Neural cell (in vitro differentiated cells): ENCODE measurements at regions not wholly inside any gene's neighbourhood (a gene's known extent, or its start where the extent isn't known, plus 50 kb on each side); places are given as distances from the start of the nearest gene placed in this dataset.

Source experiments
- H2AFZ ChIP-seq: fragments of 200-600, 300-800 bp; sonication (generic), shearing (Covaris generic); 2 replicates; pipeline ENCODE4 v1.6.0; 2014; ENCODE audit warnings: low read depth, mild to moderate bottlenecking, antibody characterized with exemption, low read length, moderate library complexity
- H3F3A ChIP-seq: fragments of 200-600 bp; shearing (Covaris generic); 2 replicates; pipeline ENCODE4 v1.6.1; 2016; ENCODE audit warnings: mild to moderate bottlenecking, moderate library complexity, mixed read lengths, antibody characterized with exemption, low read length; ENCODE audit not compliant: insufficient read depth, poor library complexity, severe bottlenecking
- H3K27ac ChIP-seq: fragments of 200-600, 300-800 bp; sonication (generic), shearing (Covaris generic); 2 replicates; pipeline ENCODE4 v1.5.1; 2014; ENCODE audit warnings: mild to moderate bottlenecking, low read length, moderate library complexity
- H3K27me3 ChIP-seq: fragments of 300-800, 200-600 bp; sonication (generic), shearing (Covaris generic); 2 replicates; pipeline ENCODE4 v1.6.0; 2014; ENCODE audit warnings: mild to moderate bottlenecking, low read depth, low read length, moderate library complexity; ENCODE audit not compliant: insufficient read depth
- H3K36me3 ChIP-seq: fragments of 300-800, 200-600 bp; sonication (generic), shearing (Covaris generic); 2 replicates; pipeline ENCODE4 v1.5.1; 2014; ENCODE audit warnings: mild to moderate bottlenecking, antibody characterized with exemption, low read length, moderate library complexity; ENCODE audit not compliant: insufficient read depth
- H3K4me2 ChIP-seq: fragments of 300-800, 200-600 bp; sonication (generic), shearing (Covaris generic); 2 replicates; pipeline ENCODE4 v1.6.0; 2014; ENCODE audit warnings: mild to moderate bottlenecking, low read length
- H3K4me3 ChIP-seq: fragments of 300-800, 200-600 bp; sonication (generic), shearing (Covaris generic); 2 replicates; pipeline ENCODE4 v1.5.1; 2014; ENCODE audit warnings: mild to moderate bottlenecking, low read length, moderate library complexity
- H3K79me2 ChIP-seq: fragments of 200-600 bp; shearing (Covaris generic); replicated peaks from 2 replicates; pipeline ENCODE4 v1.6.0; 2014; ENCODE audit warnings: mild to moderate bottlenecking, low read length, moderate library complexity; ENCODE audit not compliant: insufficient read depth
- H3K9ac ChIP-seq: fragments of 300-800, 200-600 bp; sonication (generic), shearing (Covaris generic); 2 replicates; pipeline ENCODE4 v1.6.1; 2016; ENCODE audit warnings: mild to moderate bottlenecking, low read length, mixed read lengths
- H3K9me2 ChIP-seq: fragments of 200-600 bp; shearing (Covaris generic); 2 replicates; pipeline ENCODE4 v1.6.1; 2016; ENCODE audit warnings: mild to moderate bottlenecking, low read length, mixed read lengths; ENCODE audit not compliant: insufficient read depth
- H3K9me3 ChIP-seq: fragments of 200-600, 300-800 bp; sonication (generic), shearing (Covaris generic); 2 replicates; pipeline ENCODE4 v1.6.1; 2016; ENCODE audit warnings: mild to moderate bottlenecking, mixed run types, low read length, moderate library complexity, mixed read lengths
- H4K20me1 ChIP-seq: fragments of 200-600 bp; shearing (Covaris generic); 2 replicates; pipeline ENCODE4 v1.6.1; 2016; ENCODE audit warnings: mild to moderate bottlenecking, mixed run types; ENCODE audit not compliant: insufficient read depth
- CTCF ChIP-seq: fragments of 450-650 bp; IDR thresholded peaks from 2 replicates; pipeline ENCODE4 v1.5.1; 2014; ENCODE audit warnings: antibody characterized with exemption, mild to moderate bottlenecking, moderate library complexity; ENCODE audit not compliant: poor library complexity, severe bottlenecking
- EP300 ChIP-seq: fragments of 450-650 bp; conservative IDR thresholded peaks from 2 replicates; pipeline ENCODE4 v1.6.1; 2014; ENCODE audit warnings: antibody characterized with exemption, mild to moderate bottlenecking, moderate library complexity; ENCODE audit not compliant: poor library complexity, severe bottlenecking
- EZH2 ChIP-seq: fragments of 200-600, 300-800 bp; shearing (Covaris generic), sonication (generic); IDR thresholded peaks from 2 replicates; pipeline ENCODE4 v1.6.1; 2014; ENCODE audit warnings: antibody characterized with exemption, low read length, borderline replicate concordance, mild to moderate bottlenecking; ENCODE audit not compliant: insufficient read depth, poor library complexity, severe bottlenecking
- MXI1 ChIP-seq: fragments of 450-650 bp; conservative IDR thresholded peaks from 2 replicates; pipeline ENCODE4 v1.6.1; 2014; ENCODE audit warnings: antibody characterized with exemption, mild to moderate bottlenecking; ENCODE audit not compliant: poor library complexity, severe bottlenecking
- POLR2AphosphoS5 ChIP-seq: IDR thresholded peaks from 2 replicates; pipeline ENCODE4 v1.6.1; 2012
- RAD21 ChIP-seq: fragments of 450-650 bp; conservative IDR thresholded peaks from 2 replicates; pipeline ENCODE4 v1.6.1; 2014; ENCODE audit warnings: antibody characterized with exemption, mild to moderate bottlenecking, moderate library complexity
- REST ChIP-seq: IDR thresholded peaks from 2 replicates; pipeline ENCODE4 v1.6.1; 2012; ENCODE audit warnings: borderline replicate concordance
- SMC3 ChIP-seq: fragments of 450-650 bp; conservative IDR thresholded peaks from 2 replicates; pipeline ENCODE4 v1.6.1; 2014; ENCODE audit warnings: antibody characterized with exemption, mild to moderate bottlenecking, moderate library complexity; ENCODE audit not compliant: poor library complexity
- TAF1 ChIP-seq: IDR thresholded peaks from 2 replicates; pipeline ENCODE4 v1.6.1; 2012; ENCODE audit warnings: low read depth

- Histone ChIP-seq H3K9me2 (no peaks in the 10 kb centered on the region), H3K36me3 (no peaks in the 10 kb centered on the region), H3K4me3 (no peak overlapping the region), H3K79me2 (no peaks in the 10 kb centered on the region), H3K9me3 (no peaks in the 10 kb centered on the region), H3K27ac (no peak overlapping the region), H2AFZ (no peak overlapping the region), H3F3A (no peaks in the 10 kb centered on the region), H4K20me1 (no peaks in the 10 kb centered on the region), H3K27me3 (no peaks in the 10 kb centered on the region), H3K4me2 (no peak overlapping the region), H3K9ac (no peak overlapping the region)
- no peak for TF ChIP-seq REST
- no peak for TF ChIP-seq EP300
- TF ChIP-seq RAD21 = no peak
- no peak for TF ChIP-seq EZH2
- TF ChIP-seq SMC3 = no peak
- TF ChIP-seq MXI1 = no peak
These were observed 1381.1 kb upstream of the SLC10A2 start for GRCh38 chr13:104447348-104447747.

- TF ChIP-seq TAF1 = no peak
- TF ChIP-seq RAD21 = no peak
- TF ChIP-seq EP300 = no peak
- TF ChIP-seq REST = no peak
- no peak for TF ChIP-seq MXI1
- no peak for TF ChIP-seq SMC3
- TF ChIP-seq CTCF = no peak
- no peak for TF ChIP-seq EZH2
- TF ChIP-seq POLR2AphosphoS5 = no peak
- Histone ChIP-seq H3K79me2 (no peaks in the 10 kb centered on the region), H3K9me2 (no peaks in the 10 kb centered on the region), H3F3A (no peaks in the 10 kb centered on the region), H2AFZ (no peak overlapping the region), H3K4me3 (no peak overlapping the region), H3K36me3 (no peaks in the 10 kb centered on the region), H4K20me1 (no peaks in the 10 kb centered on the region), H3K27me3 (no peaks in the 10 kb centered on the region), H3K9ac (no peak overlapping the region), H3K9me3 (no peaks in the 10 kb centered on the region), H3K27ac (no peak overlapping the region), H3K4me2 (no peak overlapping the region)
These were observed 1376.3 kb upstream of the SLC10A2 start for GRCh38 chr13:104442536-104442935.
